OCI-LY3 (cell line): ENCODE measurements at regions not wholly inside any gene's neighbourhood (a gene's known extent, or its start where the extent isn't known, plus 50 kb on each side); places are given as distances from the start of the nearest gene placed in this dataset.

Source experiments
- H2AFZ ChIP-seq: fragments of 200-600, 300-600 bp; shearing (Covaris generic); 2 replicates; pipeline ENCODE4 v1.6.0; 2014; ENCODE audit warnings: antibody characterized with exemption, low read depth, low read length
- H3K27ac ChIP-seq: fragments of 200-600, 300-600 bp; sonication (generic); 2 replicates; pipeline ENCODE4 v1.5.1; 2014; ENCODE audit warnings: mild to moderate bottlenecking, low read length, moderate library complexity, mixed read lengths
- H3K27me3 ChIP-seq: fragments of 200-600, 300-600 bp; sonication (generic); 2 replicates; pipeline ENCODE4 v1.6.1; 2014; ENCODE audit warnings: low read depth, low read length, mixed read lengths
- H3K36me3 ChIP-seq: fragments of 200-600, 300-600 bp; sonication (generic); replicated peaks from 2 replicates; pipeline ENCODE3; 2014; ENCODE audit warnings: low read depth, low read length, mixed read lengths
- H3K4me1 ChIP-seq: fragments of 300-600, 200-600 bp; sonication (generic); 2 replicates; pipeline ENCODE4 v1.6.1; 2014; ENCODE audit warnings: low read length, mixed read lengths
- H3K4me2 ChIP-seq: fragments of 200-600, 300-600 bp; sonication (generic); 2 replicates; pipeline ENCODE4 v1.6.1; 2014; ENCODE audit warnings: low read length, mixed read lengths
- H3K4me3 ChIP-seq: fragments of 300-600, 200-600 bp; sonication (generic); 2 replicates; pipeline ENCODE4 v1.5.1; 2014; ENCODE audit warnings: antibody characterized with exemption, mild to moderate bottlenecking, low read length, moderate library complexity
- H3K79me2 ChIP-seq: fragments of 300-600, 200-600 bp; shearing (Covaris generic); 2 replicates; pipeline ENCODE4 v1.6.1; 2014; ENCODE audit warnings: mild to moderate bottlenecking, low read length, mixed read lengths
- H3K9ac ChIP-seq: fragments of 300-600, 200-600 bp; shearing (Covaris generic); 2 replicates; pipeline ENCODE4 v1.6.0; 2014; ENCODE audit warnings: mild to moderate bottlenecking, low read length, moderate library complexity
- H3K9me3 ChIP-seq: fragments of 200-600, 300-600 bp; shearing (Covaris generic); 2 replicates; pipeline ENCODE4 v1.6.1; 2014; ENCODE audit warnings: low read length, mixed read lengths; ENCODE audit not compliant: insufficient read depth
- H4K20me1 ChIP-seq: fragments of 200-600, 300-600 bp; sonication (generic); 2 replicates; pipeline ENCODE4 v1.6.1; 2016; ENCODE audit warnings: low read length, mixed read lengths; ENCODE audit not compliant: insufficient read depth
- EZH2phosphoT487 ChIP-seq: fragments of 200-600 bp; shearing (Covaris generic); IDR thresholded peaks from 2 replicates; pipeline ENCODE4 v1.6.1; 2018; ENCODE audit warnings: antibody characterized with exemption, mixed run types, low read depth
- TF ChIP-seq, protein P1 (sequence below): fragments of 200-600, 300-600 bp; sonication (generic); IDR thresholded peaks from 2 replicates; pipeline ENCODE4 v1.5.1; 2014; ENCODE audit warnings: antibody characterized with exemption, low read length, low read depth

DNA sequence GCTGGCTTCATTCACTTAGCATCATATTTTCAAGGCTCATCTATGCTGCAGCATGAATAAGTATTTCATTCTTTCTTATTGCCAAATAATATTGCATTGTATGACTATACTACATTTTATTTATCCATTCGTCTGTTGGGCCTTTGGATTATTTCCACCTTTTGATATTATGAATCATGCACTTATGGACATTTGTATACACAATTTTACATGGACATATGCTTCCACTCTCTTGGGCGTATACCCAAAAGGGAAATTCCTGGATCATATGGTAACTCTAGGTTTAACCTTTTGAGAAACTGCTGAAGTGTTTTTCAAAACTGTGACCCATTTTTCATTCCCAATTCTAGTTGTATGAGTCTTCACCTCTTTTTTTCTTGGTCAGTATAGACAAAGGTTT lies 80.3 kb upstream of the GNAI1 start:
- no peak overlapping the region for H3K4me3 ChIP-seq
- no peaks in the 10 kb centered on the region for H4K20me1 ChIP-seq
- no peaks in the 10 kb centered on the region for H3K27me3 ChIP-seq
- H3K27ac ChIP-seq, result no peak overlapping the region
- no peak overlapping the region for H3K9ac ChIP-seq
- no peaks in the 10 kb centered on the region for H3K36me3 ChIP-seq
- no peak overlapping the region for H3K4me2 ChIP-seq
- peaks cover 6% of the 10 kb centered on the region for H3K4me1 ChIP-seq
- H3K9me3 ChIP-seq, result no peaks in the 10 kb centered on the region
- H3K79me2 ChIP-seq, result no peaks in the 10 kb centered on the region
- no peak overlapping the region for H2AFZ ChIP-seq
- no peak for TF ChIP-seq EZH2phosphoT487
- TF ChIP-seq, protein P1, sequence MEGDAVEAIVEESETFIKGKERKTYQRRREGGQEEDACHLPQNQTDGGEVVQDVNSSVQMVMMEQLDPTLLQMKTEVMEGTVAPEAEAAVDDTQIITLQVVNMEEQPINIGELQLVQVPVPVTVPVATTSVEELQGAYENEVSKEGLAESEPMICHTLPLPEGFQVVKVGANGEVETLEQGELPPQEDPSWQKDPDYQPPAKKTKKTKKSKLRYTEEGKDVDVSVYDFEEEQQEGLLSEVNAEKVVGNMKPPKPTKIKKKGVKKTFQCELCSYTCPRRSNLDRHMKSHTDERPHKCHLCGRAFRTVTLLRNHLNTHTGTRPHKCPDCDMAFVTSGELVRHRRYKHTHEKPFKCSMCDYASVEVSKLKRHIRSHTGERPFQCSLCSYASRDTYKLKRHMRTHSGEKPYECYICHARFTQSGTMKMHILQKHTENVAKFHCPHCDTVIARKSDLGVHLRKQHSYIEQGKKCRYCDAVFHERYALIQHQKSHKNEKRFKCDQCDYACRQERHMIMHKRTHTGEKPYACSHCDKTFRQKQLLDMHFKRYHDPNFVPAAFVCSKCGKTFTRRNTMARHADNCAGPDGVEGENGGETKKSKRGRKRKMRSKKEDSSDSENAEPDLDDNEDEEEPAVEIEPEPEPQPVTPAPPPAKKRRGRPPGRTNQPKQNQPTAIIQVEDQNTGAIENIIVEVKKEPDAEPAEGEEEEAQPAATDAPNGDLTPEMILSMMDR, result no peak

DNA sequence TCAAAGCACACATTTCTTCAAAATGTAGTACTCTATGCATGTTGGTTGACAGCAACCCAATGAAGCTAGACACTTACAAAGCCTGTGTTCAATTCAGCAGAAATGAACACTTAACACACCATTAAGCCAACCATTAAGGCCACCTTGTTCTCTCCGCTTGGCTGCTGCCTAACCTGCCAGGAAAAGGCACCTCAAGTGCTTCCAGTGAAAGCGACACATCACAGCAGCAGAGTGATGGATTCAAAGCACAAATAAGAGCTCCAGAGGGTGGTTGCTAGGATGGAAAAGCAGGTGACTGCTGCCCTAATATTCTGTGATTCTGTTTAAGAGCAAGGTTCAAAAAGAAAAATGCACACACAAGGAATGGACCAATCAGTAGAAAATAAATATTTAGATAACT lies 81.5 kb upstream of the GNAI1 start:
- Histone ChIP-seq H3K4me2 (no peak overlapping the region), H3K4me1 (peaks cover 6% of the 10 kb centered on the region), H3K9ac (no peak overlapping the region), H4K20me1 (no peaks in the 10 kb centered on the region), H3K4me3 (no peak overlapping the region), H2AFZ (no peak overlapping the region), H3K9me3 (no peaks in the 10 kb centered on the region), H3K36me3 (no peaks in the 10 kb centered on the region), H3K27me3 (no peaks in the 10 kb centered on the region), H3K27ac (no peak overlapping the region), H3K79me2 (no peaks in the 10 kb centered on the region)
- TF ChIP-seq, protein P1, result no peak
- no peak for TF ChIP-seq EZH2phosphoT487

DNA sequence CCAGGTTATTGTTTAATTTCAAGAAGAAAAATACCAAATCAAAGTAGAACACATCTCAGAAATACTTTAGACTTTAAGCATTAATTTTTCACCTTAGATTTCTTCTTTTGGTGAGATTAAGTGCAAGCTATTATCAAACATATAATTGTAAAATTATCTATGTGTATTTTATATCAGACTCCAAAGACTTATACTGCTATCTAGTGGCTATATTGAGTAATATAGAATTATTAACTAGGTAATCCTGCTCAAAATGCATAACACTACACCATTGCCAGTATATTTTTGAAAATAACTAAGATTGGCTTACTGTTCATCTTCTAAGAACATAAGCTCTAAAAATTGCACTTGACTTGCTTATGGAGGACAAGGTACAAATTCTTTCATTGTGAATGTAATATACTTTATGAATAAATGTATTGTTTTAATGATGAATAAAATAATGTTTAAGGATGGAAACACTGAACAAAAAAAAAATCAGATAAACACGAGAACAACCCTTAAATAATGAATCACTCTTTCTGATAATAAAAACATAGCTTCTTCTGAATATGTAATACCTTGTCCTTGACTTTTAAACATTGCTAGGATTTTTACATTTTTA lies 86.7 kb upstream of the GNAI1 start:
- no peak overlapping the region for H2AFZ ChIP-seq
- no peaks in the 10 kb centered on the region for H3K36me3 ChIP-seq
- no peaks in the 10 kb centered on the region for H4K20me1 ChIP-seq
- no peaks in the 10 kb centered on the region for H3K27me3 ChIP-seq
- H3K79me2 ChIP-seq, result no peaks in the 10 kb centered on the region
- no peak overlapping the region for H3K9ac ChIP-seq
- H3K4me1 ChIP-seq, result peaks cover 6% of the 10 kb centered on the region
- no peaks in the 10 kb centered on the region for H3K9me3 ChIP-seq
- H3K4me3 ChIP-seq, result no peak overlapping the region
- TF ChIP-seq EZH2phosphoT487, result no peak
- TF ChIP-seq, protein P1, result peak; percentile 49
- no peak overlapping the region for H3K4me2 ChIP-seq
- H3K27ac ChIP-seq, result no peak overlapping the region

DNA sequence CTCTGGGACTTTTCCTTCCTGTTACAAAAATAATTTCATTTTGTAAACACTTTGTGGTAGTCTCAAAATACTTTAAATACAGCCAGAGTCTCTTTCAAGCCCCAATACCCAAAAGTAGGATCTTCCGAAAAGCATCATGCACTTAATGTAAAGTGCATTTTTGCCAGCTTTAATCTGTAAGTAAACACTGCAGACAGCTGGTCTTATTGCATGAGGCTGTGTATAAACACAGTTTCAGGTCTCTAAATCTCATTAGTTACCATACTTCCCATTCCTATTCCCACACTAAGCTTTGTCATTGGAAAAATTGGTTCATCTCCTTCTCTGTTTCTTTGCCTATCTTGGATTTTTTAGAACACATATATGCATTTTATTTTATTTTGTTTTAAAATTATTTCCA lies 87.6 kb upstream of the GNAI1 start:
- Histone ChIP-seq H3K9ac (no peak overlapping the region), H3K27me3 (no peaks in the 10 kb centered on the region), H3K79me2 (no peaks in the 10 kb centered on the region), H4K20me1 (no peaks in the 10 kb centered on the region), H3K4me2 (no peak overlapping the region), H3K36me3 (no peaks in the 10 kb centered on the region), H3K9me3 (no peaks in the 10 kb centered on the region), H2AFZ (no peak overlapping the region), H3K4me1 (peaks cover 5% of the 10 kb centered on the region), H3K4me3 (no peak overlapping the region), H3K27ac (no peak overlapping the region)
- no peak for TF ChIP-seq EZH2phosphoT487
- TF ChIP-seq, protein P1, result no peak
